ENCODE measurements at regions not wholly inside any gene's neighbourhood (a gene's known extent, or its start where the extent isn't known, plus 50 kb on each side); places are given as distances from the start of the nearest gene placed in this dataset.

- no peak for DNase-seq
- H3K27me3 ChIP-seq = no peaks in the 10 kb centered on the region
- H3K4me3 ChIP-seq = no peak overlapping the region
- H3K27ac ChIP-seq = no peak overlapping the region
- no peak overlapping the region for H3K9ac ChIP-seq (ENCODE audit: low read depth in 2 of 2, low read length in 2 of 2)
- H3K4me1 ChIP-seq = no peaks in the 10 kb centered on the region
- H3K36me3 ChIP-seq = no peaks in the 10 kb centered on the region
- intact Hi-C loops (cut with DNase I) = no loop called here
- TF ChIP-seq CTCF (IDR thresholded peaks at IDR 0.05) = no peak
- no peaks in the 10 kb centered on the region for H3K9me3 ChIP-seq
Measured at GRCh38 chr5:52531105-52531504, 256.6 kb upstream of the ITGA1 start.

- Histone ChIP-seq H3K27ac (no peak overlapping the region), H3K4me1 (no peaks in the 10 kb centered on the region), H3K9ac (ENCODE audit: low read depth in 2 of 2, low read length in 2 of 2) (no peak overlapping the region), H3K9me3 (no peaks in the 10 kb centered on the region), H3K4me3 (no peak overlapping the region), H3K27me3 (no peaks in the 10 kb centered on the region), H3K36me3 (no peaks in the 10 kb centered on the region)
- no peak for TF ChIP-seq CTCF (IDR thresholded peaks at IDR 0.05)
- intact Hi-C loops (cut with DNase I) = no loop called here
- no peak for DNase-seq
Measured at GRCh38 chr5:52543594-52543993, 244.1 kb upstream of the ITGA1 start.

- intact Hi-C loops (cut with DNase I) = no loop called here
- H3K36me3 ChIP-seq = no peaks in the 10 kb centered on the region
- H3K4me3 ChIP-seq = no peak overlapping the region
- no peaks in the 10 kb centered on the region for H3K27me3 ChIP-seq
- H3K27ac ChIP-seq = no peak overlapping the region
- H3K4me1 ChIP-seq = no peaks in the 10 kb centered on the region
- H3K9ac ChIP-seq (ENCODE audit: low read depth in 2 of 2, low read length in 2 of 2) = no peak overlapping the region
- TF ChIP-seq CTCF (IDR thresholded peaks at IDR 0.05) = no peak
- no peaks in the 10 kb centered on the region for H3K9me3 ChIP-seq
- DNase-seq = no peak
Measured at GRCh38 chr5:52544738-52545137, 243.0 kb upstream of the ITGA1 start.

GRCh38 chr5:52554293-52554692, 233.4 kb upstream of the ITGA1 start:
- H3K36me3 ChIP-seq = no peaks in the 10 kb centered on the region
- H3K4me3 ChIP-seq = no peak overlapping the region
- TF ChIP-seq CTCF (IDR thresholded peaks at IDR 0.05) = no peak
- no peak overlapping the region for H3K9ac ChIP-seq (ENCODE audit: low read depth in 2 of 2, low read length in 2 of 2)
- intact Hi-C loops (cut with DNase I) = no loop called here
- H3K27ac ChIP-seq = no peak overlapping the region
- no peaks in the 10 kb centered on the region for H3K27me3 ChIP-seq
- no peak for DNase-seq
- H3K4me1 ChIP-seq = no peaks in the 10 kb centered on the region
- H3K9me3 ChIP-seq = no peaks in the 10 kb centered on the region

- DNase-seq = no peak
- Histone ChIP-seq H3K4me3 (no peak overlapping the region), H3K4me1 (no peaks in the 10 kb centered on the region), H3K36me3 (no peaks in the 10 kb centered on the region), H3K9me3 (no peaks in the 10 kb centered on the region), H3K27ac (no peak overlapping the region), H3K27me3 (no peaks in the 10 kb centered on the region), H3K9ac (ENCODE audit: low read depth in 2 of 2, low read length in 2 of 2) (no peak overlapping the region)
- no peak for TF ChIP-seq CTCF (IDR thresholded peaks at IDR 0.05)
- intact Hi-C loops (cut with DNase I) = no loop called here
Measured at GRCh38 chr5:52560366-52560765, 227.3 kb upstream of the ITGA1 start.

- Histone ChIP-seq H3K36me3 (no peaks in the 10 kb centered on the region), H3K9ac (ENCODE audit: low read depth in 2 of 2, low read length in 2 of 2) (no peak overlapping the region), H3K4me3 (no peak overlapping the region), H3K9me3 (no peaks in the 10 kb centered on the region), H3K27ac (no peak overlapping the region), H3K4me1 (no peaks in the 10 kb centered on the region), H3K27me3 (no peaks in the 10 kb centered on the region)
- TF ChIP-seq CTCF (IDR thresholded peaks at IDR 0.05) = no peak
- intact Hi-C loops (cut with DNase I) = no loop called here
- no peak for DNase-seq
Measured at GRCh38 chr5:52562473-52562872, 225.2 kb upstream of the ITGA1 start.

Measured in colonic mucosa (tissue), 4 donors.